ENCODE measurements at regions not wholly inside any gene's neighbourhood (a gene's known extent, or its start where the extent isn't known, plus 50 kb on each side); places are given as distances from the start of the nearest gene placed in this dataset.

DNA sequence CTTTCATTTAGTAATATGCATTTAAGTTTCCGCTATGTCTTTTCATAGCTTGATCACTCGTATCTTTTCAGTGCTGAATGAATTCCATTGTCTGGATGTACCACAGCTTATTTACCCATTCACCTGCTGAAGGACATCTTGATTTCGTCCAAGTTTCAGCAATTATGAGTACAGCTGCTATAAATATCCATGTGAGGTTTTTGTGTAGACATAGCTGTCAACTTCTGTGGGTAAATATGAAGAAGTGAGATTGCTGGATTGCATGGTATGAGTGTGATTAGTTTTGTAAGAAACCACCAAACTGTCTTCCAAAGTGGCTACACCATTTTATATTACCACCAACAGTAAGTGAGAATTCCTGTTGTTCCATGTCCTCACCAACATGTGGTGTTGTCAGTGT, 79.2 kb upstream of the STMND1 start:
- Histone ChIP-seq H3K27me3 (no peaks in the 10 kb centered on the region), H3K9me3 (peaks cover 0 to 3% of the 10 kb centered on the region in 2 donors), H3K27ac (no peak overlapping the region), H3K36me3 (no peaks in the 10 kb centered on the region), H3K4me1 (no peaks in the 10 kb centered on the region), H3K4me3 (no peak overlapping the region)
- intact Hi-C loops (cut with DNase I; ENCODE audit: low total_unique reads): no loop called here
- WGBS, 2 donors (ENCODE audit: low coverage in 1 of 2): 69 to 73% methylated on average over 3 of the region's 3 CpGs
- in situ Hi-C loops (cut with MboI; ENCODE audit: low pct_ligation_motif_present in 1 of 4, low pct_unique_long_range_greater_than_20kb in 1 of 4, low sequenced_read_pairs in 3 of 4): no loop called here
- TF ChIP-seq POLR2A (IDR thresholded peaks at IDR 0.05): no peak
- TF ChIP-seq, protein P1, sequence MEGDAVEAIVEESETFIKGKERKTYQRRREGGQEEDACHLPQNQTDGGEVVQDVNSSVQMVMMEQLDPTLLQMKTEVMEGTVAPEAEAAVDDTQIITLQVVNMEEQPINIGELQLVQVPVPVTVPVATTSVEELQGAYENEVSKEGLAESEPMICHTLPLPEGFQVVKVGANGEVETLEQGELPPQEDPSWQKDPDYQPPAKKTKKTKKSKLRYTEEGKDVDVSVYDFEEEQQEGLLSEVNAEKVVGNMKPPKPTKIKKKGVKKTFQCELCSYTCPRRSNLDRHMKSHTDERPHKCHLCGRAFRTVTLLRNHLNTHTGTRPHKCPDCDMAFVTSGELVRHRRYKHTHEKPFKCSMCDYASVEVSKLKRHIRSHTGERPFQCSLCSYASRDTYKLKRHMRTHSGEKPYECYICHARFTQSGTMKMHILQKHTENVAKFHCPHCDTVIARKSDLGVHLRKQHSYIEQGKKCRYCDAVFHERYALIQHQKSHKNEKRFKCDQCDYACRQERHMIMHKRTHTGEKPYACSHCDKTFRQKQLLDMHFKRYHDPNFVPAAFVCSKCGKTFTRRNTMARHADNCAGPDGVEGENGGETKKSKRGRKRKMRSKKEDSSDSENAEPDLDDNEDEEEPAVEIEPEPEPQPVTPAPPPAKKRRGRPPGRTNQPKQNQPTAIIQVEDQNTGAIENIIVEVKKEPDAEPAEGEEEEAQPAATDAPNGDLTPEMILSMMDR (IDR thresholded peaks at IDR 0.05): no peak
- TF ChIP-seq POLR2AphosphoS5 (IDR thresholded peaks at IDR 0.05): no peak
- no peak for TF ChIP-seq EP300 (IDR thresholded peaks at IDR 0.05; ENCODE audit: low read depth)
- no peak for DNase-seq

DNA sequence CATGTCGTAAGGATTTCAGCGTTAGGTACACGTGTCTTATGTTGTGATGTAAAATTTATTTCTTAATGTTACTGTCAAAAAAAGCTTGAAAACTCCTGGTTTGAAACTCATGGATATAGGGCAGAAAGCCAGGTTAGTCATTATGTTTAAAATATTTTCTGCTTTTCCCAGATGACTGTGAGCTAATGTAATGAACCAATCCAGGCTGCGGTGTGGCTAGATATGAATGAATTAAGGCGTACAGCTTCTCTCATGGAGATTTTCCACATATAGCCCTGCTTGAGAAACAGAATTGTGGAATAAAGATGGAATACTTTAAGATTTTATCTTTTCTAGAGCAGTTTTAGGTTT, 80.3 kb upstream of the STMND1 start:
- DNase-seq: no peak
- intact Hi-C loops (cut with DNase I; ENCODE audit: low total_unique reads): no loop called here
- H3K27me3 ChIP-seq: no peaks in the 10 kb centered on the region
- H3K36me3 ChIP-seq: no peaks in the 10 kb centered on the region
- in situ Hi-C loops (cut with MboI; ENCODE audit: low pct_ligation_motif_present in 1 of 4, low pct_unique_long_range_greater_than_20kb in 1 of 4, low sequenced_read_pairs in 3 of 4): no loop called here
- H3K4me1 ChIP-seq: no peaks in the 10 kb centered on the region
- no peak overlapping the region for H3K27ac ChIP-seq
- WGBS, 2 donors (ENCODE audit: low coverage in 1 of 2): 86 to 89% methylated on average over 5 of the region's 5 CpGs
- H3K4me3 ChIP-seq: no peak overlapping the region
- H3K9me3 ChIP-seq: peaks cover 0 to 3% of the 10 kb centered on the region in 2 donors
- TF ChIP-seq EP300 (IDR thresholded peaks at IDR 0.05; ENCODE audit: low read depth): no peak
- no peak for TF ChIP-seq POLR2AphosphoS5 (IDR thresholded peaks at IDR 0.05)
- no peak for TF ChIP-seq POLR2A (IDR thresholded peaks at IDR 0.05)
- TF ChIP-seq, protein P1 (IDR thresholded peaks at IDR 0.05): no peak

DNA sequence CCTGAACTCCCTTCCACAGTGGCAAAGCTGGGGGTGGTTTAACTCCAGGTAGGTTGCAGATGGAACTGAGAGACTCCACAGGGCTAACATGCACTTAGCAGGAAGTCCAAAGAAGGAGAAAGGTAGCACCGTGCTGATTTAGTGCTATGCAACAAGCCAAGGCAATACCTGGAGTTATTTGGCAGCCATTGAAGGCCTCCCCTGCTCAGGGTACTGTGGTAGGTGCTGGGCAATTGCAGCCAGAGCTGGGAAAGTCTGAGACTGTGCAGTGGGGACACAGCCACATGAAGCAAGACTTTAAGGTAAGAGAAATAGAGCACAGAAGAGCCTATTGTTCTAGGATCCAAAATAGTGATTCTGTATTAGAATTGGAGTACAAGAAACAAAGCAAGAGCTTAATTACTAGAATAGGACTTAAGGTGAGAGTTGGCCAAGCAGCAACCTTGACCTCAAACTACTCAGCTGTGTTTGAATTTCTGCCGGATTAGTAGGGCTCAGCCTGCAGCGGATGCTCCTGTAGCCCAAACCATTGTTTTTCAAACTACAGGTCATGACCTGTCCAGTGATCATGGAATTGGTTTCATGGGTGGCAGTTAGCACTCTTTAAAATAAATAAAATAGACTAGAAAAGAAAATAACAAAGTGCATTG, 80.8 kb upstream of the STMND1 start:
- no peak for DNase-seq
- intact Hi-C loops (cut with DNase I; ENCODE audit: low total_unique reads) (no loop called here), in situ Hi-C loops (cut with MboI; ENCODE audit: low pct_ligation_motif_present in 1 of 4, low pct_unique_long_range_greater_than_20kb in 1 of 4, low sequenced_read_pairs in 3 of 4) (no loop called here)
- Histone ChIP-seq H3K9me3 (peaks cover 0 to 3% of the 10 kb centered on the region in 2 donors), H3K36me3 (no peaks in the 10 kb centered on the region), H3K27ac (no peak overlapping the region), H3K4me3 (no peak overlapping the region), H3K4me1 (no peaks in the 10 kb centered on the region), H3K27me3 (no peaks in the 10 kb centered on the region)
- WGBS, 2 donors (ENCODE audit: low coverage in 1 of 2): 74 to 100% methylated on average over 1 to 3 of the region's 3 CpGs
- no peak for TF ChIP-seq POLR2A (IDR thresholded peaks at IDR 0.05)
- no peak for TF ChIP-seq EP300 (IDR thresholded peaks at IDR 0.05; ENCODE audit: low read depth)
- TF ChIP-seq, protein P1 (IDR thresholded peaks at IDR 0.05): no peak
- no peak for TF ChIP-seq POLR2AphosphoS5 (IDR thresholded peaks at IDR 0.05)

DNA sequence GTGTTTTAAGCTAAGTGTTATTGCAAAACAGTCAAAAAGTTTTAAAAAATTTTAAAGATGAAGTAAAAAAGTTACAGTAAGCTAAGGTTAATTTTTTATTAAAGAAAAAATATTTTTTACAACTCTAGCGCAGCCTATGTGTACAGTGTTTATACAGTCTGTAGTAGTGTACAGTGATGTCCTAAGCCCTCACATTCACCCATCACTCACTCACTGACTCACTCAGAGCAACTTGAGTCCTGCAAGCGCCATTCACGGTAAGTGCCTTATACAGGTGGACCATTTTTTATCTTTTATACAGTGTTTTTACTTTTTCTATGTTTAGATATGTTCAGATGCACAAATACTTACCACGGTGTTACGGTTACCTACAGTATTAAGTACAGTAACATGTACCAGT, 83.4 kb upstream of the STMND1 start:
- in situ Hi-C loops (cut with MboI; ENCODE audit: low pct_ligation_motif_present in 1 of 4, low pct_unique_long_range_greater_than_20kb in 1 of 4, low sequenced_read_pairs in 3 of 4): no loop called here
- 92 to 99% methylated on average over 5 of the region's 5 CpGs for WGBS, 2 donors (ENCODE audit: low coverage in 1 of 2)
- TF ChIP-seq EP300 (IDR thresholded peaks at IDR 0.05; ENCODE audit: low read depth): no peak
- TF ChIP-seq, protein P1 (IDR thresholded peaks at IDR 0.05): no peak
- no peak for TF ChIP-seq POLR2A (IDR thresholded peaks at IDR 0.05)
- TF ChIP-seq POLR2AphosphoS5 (IDR thresholded peaks at IDR 0.05): no peak

More for the DNA sequence above, 83.4 kb upstream of the STMND1 start:
- no peaks in the 10 kb centered on the region for H3K36me3 ChIP-seq
- H3K9me3 ChIP-seq: no peaks in the 10 kb centered on the region
- H3K4me1 ChIP-seq: no peaks in the 10 kb centered on the region
- no peak overlapping the region for H3K27ac ChIP-seq
- H3K4me3 ChIP-seq: no peak overlapping the region
- intact Hi-C loops (cut with DNase I; ENCODE audit: low total_unique reads): no loop called here
- no peak for DNase-seq
- H3K27me3 ChIP-seq: no peaks in the 10 kb centered on the region
